ENCODE measurements at regions not wholly inside any gene's neighbourhood (a gene's known extent, or its start where the extent isn't known, plus 50 kb on each side); places are given as distances from the start of the nearest gene placed in this dataset.

DNA sequence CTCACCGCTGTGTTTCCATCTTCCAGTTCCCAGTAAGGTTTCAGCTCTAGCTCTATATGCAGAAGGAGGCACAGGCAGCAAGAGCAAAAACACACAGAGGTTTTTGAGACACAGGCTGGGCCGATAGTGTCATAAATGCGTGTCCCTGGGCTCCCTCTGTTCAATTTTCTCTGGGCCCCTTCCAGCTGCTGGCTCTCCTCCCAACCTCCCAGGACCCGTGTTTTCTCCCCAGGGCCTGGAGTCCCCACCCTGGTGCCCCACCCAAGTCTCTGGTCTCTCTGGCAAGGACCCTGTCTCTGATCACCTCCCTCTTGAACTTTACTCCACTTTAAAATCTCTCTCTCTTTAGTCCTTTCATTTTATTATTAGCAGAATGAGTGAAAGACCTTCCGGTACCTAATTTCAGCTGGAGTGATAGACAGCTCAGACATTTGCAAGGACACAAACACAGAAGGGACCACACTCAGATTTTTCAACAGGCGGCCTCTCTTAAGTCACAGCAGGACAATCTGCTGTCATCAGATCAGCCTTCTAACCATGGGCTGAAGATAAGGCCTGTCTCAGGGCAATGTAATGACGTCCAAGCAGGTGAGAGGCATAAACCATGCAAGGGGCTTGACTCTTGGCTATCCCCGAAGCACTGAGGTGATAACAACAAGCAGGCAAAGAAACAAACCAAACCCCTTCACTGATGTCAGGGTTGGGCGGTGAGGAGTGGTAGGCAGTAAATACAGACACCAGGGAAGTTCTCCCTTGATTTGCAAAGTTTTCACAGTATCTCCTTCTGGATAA, 190.0 kb upstream of the IRS2 start (continued):
- TF ChIP-seq, protein P1, sequence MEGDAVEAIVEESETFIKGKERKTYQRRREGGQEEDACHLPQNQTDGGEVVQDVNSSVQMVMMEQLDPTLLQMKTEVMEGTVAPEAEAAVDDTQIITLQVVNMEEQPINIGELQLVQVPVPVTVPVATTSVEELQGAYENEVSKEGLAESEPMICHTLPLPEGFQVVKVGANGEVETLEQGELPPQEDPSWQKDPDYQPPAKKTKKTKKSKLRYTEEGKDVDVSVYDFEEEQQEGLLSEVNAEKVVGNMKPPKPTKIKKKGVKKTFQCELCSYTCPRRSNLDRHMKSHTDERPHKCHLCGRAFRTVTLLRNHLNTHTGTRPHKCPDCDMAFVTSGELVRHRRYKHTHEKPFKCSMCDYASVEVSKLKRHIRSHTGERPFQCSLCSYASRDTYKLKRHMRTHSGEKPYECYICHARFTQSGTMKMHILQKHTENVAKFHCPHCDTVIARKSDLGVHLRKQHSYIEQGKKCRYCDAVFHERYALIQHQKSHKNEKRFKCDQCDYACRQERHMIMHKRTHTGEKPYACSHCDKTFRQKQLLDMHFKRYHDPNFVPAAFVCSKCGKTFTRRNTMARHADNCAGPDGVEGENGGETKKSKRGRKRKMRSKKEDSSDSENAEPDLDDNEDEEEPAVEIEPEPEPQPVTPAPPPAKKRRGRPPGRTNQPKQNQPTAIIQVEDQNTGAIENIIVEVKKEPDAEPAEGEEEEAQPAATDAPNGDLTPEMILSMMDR (IDR thresholded peaks at IDR 0.05) = no peak
- TF ChIP-seq ZBTB33 (IDR thresholded peaks at IDR 0.05; ENCODE audit: borderline replicate concordance, low read depth) = no peak
- no peak for TF ChIP-seq JUND (IDR thresholded peaks at IDR 0.05)
- no peak for TF ChIP-seq GATA2 (CRISPR knock-in tag; IDR thresholded peaks at IDR 0.05)
- no peak for TF ChIP-seq PBX3 (IDR thresholded peaks at IDR 0.05)
- TF ChIP-seq RAD21 (IDR thresholded peaks at IDR 0.05; ENCODE audit: low read length) = no peak
- no peak for TF ChIP-seq EP300 (IDR thresholded peaks at IDR 0.05; ENCODE audit: borderline replicate concordance in 1 of 2, low read depth in 1 of 2, low read length in 1 of 2)
- TF ChIP-seq SIN3A (IDR thresholded peaks at IDR 0.05; ENCODE audit: borderline replicate concordance, low read depth, low read length) = no peak
- TF ChIP-seq USF1 (IDR thresholded peaks at IDR 0.05; ENCODE audit: borderline replicate concordance, low read depth) = no peak

GRCh38 chr13:109974354-109974753, 188.0 kb upstream of the IRS2 start:
- POLR2A ChIA-PET = no interaction called here

More at GRCh38 chr13:109974354-109974753, 188.0 kb upstream of the IRS2 start:
- CTCF ChIA-PET = no interaction called here
- no peaks in the 10 kb centered on the region for H3K4me1 ChIP-seq (ENCODE audit: control insufficient read depth in 1 of 2, insufficient read depth in 2 of 2, low read depth in 1 of 2, low read length in 1 of 2)
- no peaks in the 10 kb centered on the region for H3K9me3 ChIP-seq
- H3K79me2 ChIP-seq (ENCODE audit: insufficient read depth) = no peaks in the 10 kb centered on the region
- H4K20me1 ChIP-seq (ENCODE audit: insufficient read depth) = no peaks in the 10 kb centered on the region
- no peak overlapping the region for H3K27ac ChIP-seq (ENCODE audit: low read depth in 2 of 2, low read length in 1 of 2)
- H3K27me3 ChIP-seq (ENCODE audit: insufficient read depth) = no peaks in the 10 kb centered on the region
- no peak overlapping the region for H2AFZ ChIP-seq (ENCODE audit: low read depth)
- H3K9me2 ChIP-seq = no peaks in the 10 kb centered on the region
- no peak overlapping the region for H3K9ac ChIP-seq
- WGBS (ENCODE audit: low lambda C conversion rate) = 95% methylated on average over 7 of the region's 7 CpGs
- no peak overlapping the region for H3K4me2 ChIP-seq
- TF ChIP-seq RFX5 (IDR thresholded peaks at IDR 0.05; ENCODE audit: low read length) (no peak), RXRA (IDR thresholded peaks at IDR 0.05; ENCODE audit: borderline replicate concordance, low read depth) (no peak)
- no peaks in the 10 kb centered on the region for H3F3A ChIP-seq (replicated peaks; ENCODE audit: insufficient read depth)
- H3K4me3 ChIP-seq (ENCODE audit: low read depth in 2 of 2, low read length in 1 of 2) = no peak overlapping the region
- DNase-seq = no peak
- no peaks in the 10 kb centered on the region for H3K36me3 ChIP-seq (replicated peaks in 1 of 2; ENCODE audit: control insufficient read depth in 1 of 2, insufficient read depth in 2 of 2, low read length in 1 of 2)
